Umbilical cord (tissue), 1 donor: ENCODE measurements at regions not wholly inside any gene's neighbourhood (a gene's known extent, or its start where the extent isn't known, plus 50 kb on each side); places are given as distances from the start of the nearest gene placed in this dataset.

ENCODE experiments used
- DNase-seq: peaks from one replicate; pipeline ENCODE4 v3.0.0-alpha.2; 2015; ENCODE audit warnings: low spot score

GRCh38 chr4:184310171-184310567 lies 92.5 kb upstream of the ENPP6 start:
- DNase-seq: no peak

GRCh38 chr4:184309241-184310170 lies 91.8 kb upstream of the ENPP6 start:
- no peak for DNase-seq

GRCh38 chr4:184306949-184307348 lies 89.3 kb upstream of the ENPP6 start:
- no peak for DNase-seq

GRCh38 chr4:184306470-184306869 lies 88.8 kb upstream of the ENPP6 start:
- DNase-seq: no peak

GRCh38 chr4:184300816-184301215 lies 83.1 kb upstream of the ENPP6 start:
- no peak for DNase-seq

- DNase-seq: no peak
These were observed 80.6 kb upstream of the ENPP6 start for GRCh38 chr4:184298254-184298653.

GRCh38 chr4:184295206-184295605 lies 77.5 kb upstream of the ENPP6 start:
- no peak for DNase-seq

- DNase-seq: no peak
These were observed 77.0 kb upstream of the ENPP6 start for GRCh38 chr4:184294606-184295133.

- DNase-seq: peak; percentile 46
These were observed 75.9 kb upstream of the ENPP6 start for GRCh38 chr4:184293552-184293951.

GRCh38 chr4:184292877-184293276 lies 75.2 kb upstream of the ENPP6 start:
- no peak for DNase-seq

- no peak for DNase-seq
These were observed 74.8 kb upstream of the ENPP6 start for GRCh38 chr4:184292465-184292867.

GRCh38 chr4:184289179-184289535 lies 71.5 kb upstream of the ENPP6 start:
- no peak for DNase-seq

GRCh38 chr4:184288451-184289178 lies 70.9 kb upstream of the ENPP6 start:
- DNase-seq: no peak

- DNase-seq: peak; percentile 88
These were observed 70.1 kb upstream of the ENPP6 start for GRCh38 chr4:184287697-184288255.

- DNase-seq: no peak
These were observed 68.7 kb upstream of the ENPP6 start for GRCh38 chr4:184286358-184286757.

- no peak for DNase-seq
These were observed 67.1 kb upstream of the ENPP6 start for GRCh38 chr4:184284742-184285141.

GRCh38 chr4:184284336-184284690 lies 66.6 kb upstream of the ENPP6 start:
- no peak for DNase-seq

GRCh38 chr4:184283659-184284335 lies 66.1 kb upstream of the ENPP6 start:
- DNase-seq: no peak

GRCh38 chr4:184282895-184283654 lies 65.4 kb upstream of the ENPP6 start:
- DNase-seq: no peak

- DNase-seq: no peak
These were observed 64.6 kb upstream of the ENPP6 start for GRCh38 chr4:184282251-184282713.
